ENCODE measurements at regions not wholly inside any gene's neighbourhood (a gene's known extent, or its start where the extent isn't known, plus 50 kb on each side); places are given as distances from the start of the nearest gene placed in this dataset.

GRCh38 chr7:84675633-84676034, 481.0 kb upstream of the SEMA3A start:
- no peak for TF ChIP-seq SMC3 (IDR thresholded peaks at IDR 0.05; ENCODE audit: low read depth, low read length)
- no peak for TF ChIP-seq REST (IDR thresholded peaks at IDR 0.05; ENCODE audit: low read depth, low read length)
- TF ChIP-seq CTCF (IDR thresholded peaks at IDR 0.05) = no peak
